WTC11 (cell line): ENCODE measurements at regions not wholly inside any gene's neighbourhood (a gene's known extent, or its start where the extent isn't known, plus 50 kb on each side); places are given as distances from the start of the nearest gene placed in this dataset.
"Not testable (repeated sequence)": the region's sequence is repeated elsewhere in the genome, so short reads cannot be mapped to it uniquely, and the experiment has no call there.

Source experiments
- ATAC-seq: fragments of 200-7000 bp; cut with Tn5 transposase; 2 replicates; pipeline ENCODE4 v1.10.0; 2021; ENCODE audit warnings: mild to moderate bottlenecking, moderate library complexity
- CTCF ChIA-PET: fragments of 300-600 bp; sonication (Branson Sonifier 250); formaldehyde crosslinking; loops from one replicate; lab custom pipeline; 2021; ENCODE audit warnings: antibody characterized with exemption; lab: Charles Lee
- POLR2A ChIA-PET: fragments of 350-600 bp; sonication (Branson Sonifier 250); formaldehyde crosslinking; loops from one replicate; lab custom pipeline; 2021; ENCODE audit warnings: antibody characterized with exemption; lab: Charles Lee
- DNase-seq: peaks from one replicate; pipeline ENCODE4 v3.0.0; 2021; ENCODE audit warnings: low spot score
- H3K27ac Mint-ChIP-seq: 2 replicates; pipeline ENCODE4 v1.8.0; 2021; ENCODE audit warnings: mixed read lengths
- H3K27me3 Mint-ChIP-seq: 2 replicates; pipeline ENCODE4 v1.8.0; 2021; ENCODE audit warnings: low read depth, mild to moderate bottlenecking, moderate library complexity, mixed read lengths
- H3K36me3 Mint-ChIP-seq: 2 replicates; pipeline ENCODE4 v1.8.0; 2021; ENCODE audit warnings: mixed read lengths
- H3K4me1 Mint-ChIP-seq: 2 replicates; pipeline ENCODE4 v1.8.0; 2022; ENCODE audit warnings: mixed read lengths
- H3K4me3 Mint-ChIP-seq: 2 replicates; pipeline ENCODE4 v1.8.0; 2021; ENCODE audit warnings: mild to moderate bottlenecking, moderate library complexity, mixed read lengths
- H3K9me3 Mint-ChIP-seq: 2 replicates; pipeline ENCODE4 v1.8.0; 2021; ENCODE audit warnings: mixed read lengths
- ATF1 ChIP-seq: sonication (generic); formaldehyde crosslinking; IDR thresholded peaks from 2 replicates; pipeline ENCODE4 v1.8.1; 2023; ENCODE audit warnings: mild to moderate bottlenecking, moderate library complexity, missing genetic modification reagents
- CBFB ChIP-seq: sonication (generic); formaldehyde crosslinking; IDR thresholded peaks from 2 replicates; pipeline ENCODE4 v1.8.1; 2022; ENCODE audit warnings: mild to moderate bottlenecking, low read depth, missing genetic modification reagents
- ESRRA ChIP-seq: sonication (generic); formaldehyde crosslinking; IDR thresholded peaks from 2 replicates; pipeline ENCODE4 v1.8.1; 2022; ENCODE audit warnings: mild to moderate bottlenecking, missing genetic modification reagents, borderline replicate concordance
- FOXK1 ChIP-seq: sonication (generic); formaldehyde crosslinking; IDR thresholded peaks from 2 replicates; pipeline ENCODE4 v1.8.0; 2022; ENCODE audit warnings: mild to moderate bottlenecking, moderate library complexity, missing genetic modification reagents
- GTF2I ChIP-seq: fragments of 250-450 bp; sonication (Bioruptor Pico); conservative IDR thresholded peaks from 2 replicates; pipeline ENCODE4 v1.4.0; 2021; ENCODE audit warnings: mild to moderate bottlenecking
- IRF2 ChIP-seq: sonication (generic); formaldehyde crosslinking; IDR thresholded peaks from 2 replicates; pipeline ENCODE4 v1.8.0; 2022; ENCODE audit warnings: low read depth, missing genetic modification reagents, borderline replicate concordance
- MXD4 ChIP-seq: fragments of 250-450 bp; sonication (Bioruptor Pico); IDR thresholded peaks from 2 replicates; pipeline ENCODE4 v1.8.0; 2021; ENCODE audit warnings: mild to moderate bottlenecking, moderate library complexity, borderline replicate concordance
- NFATC4 ChIP-seq: fragments of 250-450 bp; sonication (Bioruptor Pico); IDR thresholded peaks from 2 replicates; pipeline ENCODE4 v1.9.0; 2021; ENCODE audit warnings: mild to moderate bottlenecking
- NR3C1 ChIP-seq: sonication (generic); formaldehyde crosslinking; conservative IDR thresholded peaks from 2 replicates; pipeline ENCODE4 v1.8.1; 2023; ENCODE audit warnings: low read depth, mild to moderate bottlenecking, missing genetic modification reagents
- OVOL2 ChIP-seq: fragments of 250-450 bp; sonication (Bioruptor Pico); IDR thresholded peaks from 2 replicates; pipeline ENCODE4 v1.9.0; 2021; ENCODE audit warnings: mild to moderate bottlenecking, borderline replicate concordance
- PRRX2 ChIP-seq: fragments of 250-450 bp; sonication (Bioruptor Pico); IDR thresholded peaks from 2 replicates; pipeline ENCODE4 v1.8.0; 2021; ENCODE audit warnings: mild to moderate bottlenecking
- SMAD4 ChIP-seq: sonication (generic); formaldehyde crosslinking; IDR thresholded peaks from 2 replicates; pipeline ENCODE4 v1.8.0; 2022; ENCODE audit warnings: mild to moderate bottlenecking, missing genetic modification reagents
- TEAD4 ChIP-seq: sonication (generic); formaldehyde crosslinking; IDR thresholded peaks from 2 replicates; pipeline ENCODE4 v1.8.0; 2022; ENCODE audit warnings: mild to moderate bottlenecking, missing genetic modification reagents
- ZNF232 ChIP-seq: sonication (generic); formaldehyde crosslinking; IDR thresholded peaks from 2 replicates; pipeline ENCODE4 v1.8.0; 2022; ENCODE audit warnings: mild to moderate bottlenecking, missing genetic modification reagents
- TF ChIP-seq, protein P1 (sequence below): sonication (generic); formaldehyde crosslinking; IDR thresholded peaks from 2 replicates; pipeline ENCODE4 v1.8.1; 2023; ENCODE audit warnings: mild to moderate bottlenecking, missing genetic modification reagents
- TF ChIP-seq, protein P2 (sequence below): sonication (generic); formaldehyde crosslinking; IDR thresholded peaks from 2 replicates; pipeline ENCODE4 v1.8.0; 2022; ENCODE audit warnings: mild to moderate bottlenecking, missing genetic modification reagents
- TF ChIP-seq, protein P3 (sequence below): sonication (generic); formaldehyde crosslinking; IDR thresholded peaks from 2 replicates; pipeline ENCODE4 v1.8.1; 2023; ENCODE audit warnings: mild to moderate bottlenecking, missing genetic modification reagents
- TF ChIP-seq, protein P4 (sequence below): sonication (generic); formaldehyde crosslinking; IDR thresholded peaks from 2 replicates; pipeline ENCODE4 v1.8.0; 2023; ENCODE audit warnings: mild to moderate bottlenecking, missing genetic modification reagents
- TF ChIP-seq, protein P5 (sequence below): fragments of 250-450 bp; sonication (Bioruptor Pico); IDR thresholded peaks from 2 replicates; pipeline ENCODE4 v1.9.0; 2021; ENCODE audit warnings: moderate library complexity, mild to moderate bottlenecking, inconsistent platforms, borderline replicate concordance
- TF ChIP-seq, protein P6 (sequence below): sonication (generic); formaldehyde crosslinking; IDR thresholded peaks from 2 replicates; pipeline ENCODE4 v1.8.1; 2022; ENCODE audit warnings: mild to moderate bottlenecking, moderate library complexity, missing genetic modification reagents

DNA sequence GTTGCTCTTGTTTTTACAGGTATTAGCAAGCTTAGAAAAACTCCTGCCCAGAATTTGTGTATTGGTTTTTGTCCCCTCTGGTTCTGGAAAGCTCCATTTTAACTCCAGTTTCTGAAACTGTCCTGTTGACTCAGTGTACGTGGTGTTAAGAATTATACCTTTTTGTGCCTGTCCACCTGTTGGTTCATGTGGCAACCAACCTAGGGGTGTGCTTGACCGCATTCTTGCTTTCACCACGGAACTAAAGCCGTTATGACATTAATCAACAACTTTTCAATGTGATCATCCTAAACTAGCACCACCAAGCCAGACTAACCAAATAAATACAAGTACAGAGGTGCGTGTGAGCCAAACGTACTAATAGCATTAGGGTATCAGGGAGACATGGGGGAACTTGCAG, 56.0 kb upstream of the PTH start (continued):
- TF ChIP-seq SMAD4 (CRISPR knock-in tag) (no peak), IRF2 (CRISPR knock-in tag) (no peak)

DNA sequence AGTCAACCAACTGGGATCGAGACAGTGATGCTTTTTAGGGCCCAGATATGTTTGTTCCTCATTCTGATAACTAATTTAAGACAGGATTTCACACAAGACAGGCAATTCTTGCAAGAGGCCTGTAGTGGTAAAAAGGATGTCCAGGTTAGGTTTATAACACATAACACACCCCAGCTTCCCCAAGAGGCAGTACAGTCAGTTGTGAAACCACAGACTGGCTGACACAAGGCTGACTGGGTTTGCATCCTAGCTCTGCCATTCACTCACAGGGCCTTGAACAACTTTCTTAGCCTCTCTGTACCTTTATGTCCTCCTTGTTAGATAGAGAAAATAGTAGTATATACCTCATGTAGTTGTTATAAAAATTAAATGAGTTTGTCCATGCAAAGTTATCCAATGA, 55.0 kb upstream of the PTH start:
- ATAC-seq (no peak), DNase-seq (no peak)
- Mint-ChIP-seq H3K36me3 (peaks cover 26% of the 10 kb centered on the region), H3K4me3 (no peak overlapping the region), H3K4me1 (no peaks in the 10 kb centered on the region), H3K27ac (no peak overlapping the region), H3K9me3 (peaks cover 51% of the 10 kb centered on the region), H3K27me3 (peaks cover 4% of the 10 kb centered on the region; the same call in 1 of the 2 replicates)
- ChIA-PET CTCF (no interaction called here), POLR2A (no interaction called here)
- TF ChIP-seq CBFB (CRISPR knock-in tag) (no peak), MXD4 (no peak), ESRRA (CRISPR knock-in tag) (no peak), GTF2I (no peak), FOXK1 (CRISPR knock-in tag) (no peak), NFATC4 (no peak), SMAD4 (CRISPR knock-in tag) (no peak), ATF1 (CRISPR knock-in tag) (no peak), NR3C1 (no peak), PRRX2 (CRISPR knock-in tag) (no peak), TEAD4 (CRISPR knock-in tag) (no peak), OVOL2 (CRISPR knock-in tag) (no peak), ZNF232 (CRISPR knock-in tag) (no peak)
- TF ChIP-seq, protein P1, sequence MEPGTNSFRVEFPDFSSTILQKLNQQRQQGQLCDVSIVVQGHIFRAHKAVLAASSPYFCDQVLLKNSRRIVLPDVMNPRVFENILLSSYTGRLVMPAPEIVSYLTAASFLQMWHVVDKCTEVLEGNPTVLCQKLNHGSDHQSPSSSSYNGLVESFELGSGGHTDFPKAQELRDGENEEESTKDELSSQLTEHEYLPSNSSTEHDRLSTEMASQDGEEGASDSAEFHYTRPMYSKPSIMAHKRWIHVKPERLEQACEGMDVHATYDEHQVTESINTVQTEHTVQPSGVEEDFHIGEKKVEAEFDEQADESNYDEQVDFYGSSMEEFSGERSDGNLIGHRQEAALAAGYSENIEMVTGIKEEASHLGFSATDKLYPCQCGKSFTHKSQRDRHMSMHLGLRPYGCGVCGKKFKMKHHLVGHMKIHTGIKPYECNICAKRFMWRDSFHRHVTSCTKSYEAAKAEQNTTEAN (CRISPR knock-in tag), result no peak
- TF ChIP-seq, protein P2, sequence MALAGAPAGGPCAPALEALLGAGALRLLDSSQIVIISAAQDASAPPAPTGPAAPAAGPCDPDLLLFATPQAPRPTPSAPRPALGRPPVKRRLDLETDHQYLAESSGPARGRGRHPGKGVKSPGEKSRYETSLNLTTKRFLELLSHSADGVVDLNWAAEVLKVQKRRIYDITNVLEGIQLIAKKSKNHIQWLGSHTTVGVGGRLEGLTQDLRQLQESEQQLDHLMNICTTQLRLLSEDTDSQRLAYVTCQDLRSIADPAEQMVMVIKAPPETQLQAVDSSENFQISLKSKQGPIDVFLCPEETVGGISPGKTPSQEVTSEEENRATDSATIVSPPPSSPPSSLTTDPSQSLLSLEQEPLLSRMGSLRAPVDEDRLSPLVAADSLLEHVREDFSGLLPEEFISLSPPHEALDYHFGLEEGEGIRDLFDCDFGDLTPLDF (CRISPR knock-in tag), result no peak
- TF ChIP-seq, protein P3, sequence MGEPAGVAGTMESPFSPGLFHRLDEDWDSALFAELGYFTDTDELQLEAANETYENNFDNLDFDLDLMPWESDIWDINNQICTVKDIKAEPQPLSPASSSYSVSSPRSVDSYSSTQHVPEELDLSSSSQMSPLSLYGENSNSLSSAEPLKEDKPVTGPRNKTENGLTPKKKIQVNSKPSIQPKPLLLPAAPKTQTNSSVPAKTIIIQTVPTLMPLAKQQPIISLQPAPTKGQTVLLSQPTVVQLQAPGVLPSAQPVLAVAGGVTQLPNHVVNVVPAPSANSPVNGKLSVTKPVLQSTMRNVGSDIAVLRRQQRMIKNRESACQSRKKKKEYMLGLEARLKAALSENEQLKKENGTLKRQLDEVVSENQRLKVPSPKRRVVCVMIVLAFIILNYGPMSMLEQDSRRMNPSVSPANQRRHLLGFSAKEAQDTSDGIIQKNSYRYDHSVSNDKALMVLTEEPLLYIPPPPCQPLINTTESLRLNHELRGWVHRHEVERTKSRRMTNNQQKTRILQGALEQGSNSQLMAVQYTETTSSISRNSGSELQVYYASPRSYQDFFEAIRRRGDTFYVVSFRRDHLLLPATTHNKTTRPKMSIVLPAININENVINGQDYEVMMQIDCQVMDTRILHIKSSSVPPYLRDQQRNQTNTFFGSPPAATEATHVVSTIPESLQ (CRISPR knock-in tag), result no peak
- TF ChIP-seq, protein P4, sequence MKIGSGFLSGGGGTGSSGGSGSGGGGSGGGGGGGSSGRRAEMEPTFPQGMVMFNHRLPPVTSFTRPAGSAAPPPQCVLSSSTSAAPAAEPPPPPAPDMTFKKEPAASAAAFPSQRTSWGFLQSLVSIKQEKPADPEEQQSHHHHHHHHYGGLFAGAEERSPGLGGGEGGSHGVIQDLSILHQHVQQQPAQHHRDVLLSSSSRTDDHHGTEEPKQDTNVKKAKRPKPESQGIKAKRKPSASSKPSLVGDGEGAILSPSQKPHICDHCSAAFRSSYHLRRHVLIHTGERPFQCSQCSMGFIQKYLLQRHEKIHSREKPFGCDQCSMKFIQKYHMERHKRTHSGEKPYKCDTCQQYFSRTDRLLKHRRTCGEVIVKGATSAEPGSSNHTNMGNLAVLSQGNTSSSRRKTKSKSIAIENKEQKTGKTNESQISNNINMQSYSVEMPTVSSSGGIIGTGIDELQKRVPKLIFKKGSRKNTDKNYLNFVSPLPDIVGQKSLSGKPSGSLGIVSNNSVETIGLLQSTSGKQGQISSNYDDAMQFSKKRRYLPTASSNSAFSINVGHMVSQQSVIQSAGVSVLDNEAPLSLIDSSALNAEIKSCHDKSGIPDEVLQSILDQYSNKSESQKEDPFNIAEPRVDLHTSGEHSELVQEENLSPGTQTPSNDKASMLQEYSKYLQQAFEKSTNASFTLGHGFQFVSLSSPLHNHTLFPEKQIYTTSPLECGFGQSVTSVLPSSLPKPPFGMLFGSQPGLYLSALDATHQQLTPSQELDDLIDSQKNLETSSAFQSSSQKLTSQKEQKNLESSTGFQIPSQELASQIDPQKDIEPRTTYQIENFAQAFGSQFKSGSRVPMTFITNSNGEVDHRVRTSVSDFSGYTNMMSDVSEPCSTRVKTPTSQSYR, result no peak
- TF ChIP-seq, protein P5, sequence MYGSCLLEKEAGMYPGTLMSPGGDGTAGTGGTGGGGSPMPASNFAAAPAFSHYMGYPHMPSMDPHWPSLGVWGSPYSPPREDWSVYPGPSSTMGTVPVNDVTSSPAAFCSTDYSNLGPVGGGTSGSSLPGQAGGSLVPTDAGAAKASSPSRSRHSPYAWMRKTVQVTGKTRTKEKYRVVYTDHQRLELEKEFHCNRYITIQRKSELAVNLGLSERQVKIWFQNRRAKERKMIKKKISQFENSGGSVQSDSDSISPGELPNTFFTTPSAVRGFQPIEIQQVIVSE (CRISPR knock-in tag), result no peak
- TF ChIP-seq, protein P6, sequence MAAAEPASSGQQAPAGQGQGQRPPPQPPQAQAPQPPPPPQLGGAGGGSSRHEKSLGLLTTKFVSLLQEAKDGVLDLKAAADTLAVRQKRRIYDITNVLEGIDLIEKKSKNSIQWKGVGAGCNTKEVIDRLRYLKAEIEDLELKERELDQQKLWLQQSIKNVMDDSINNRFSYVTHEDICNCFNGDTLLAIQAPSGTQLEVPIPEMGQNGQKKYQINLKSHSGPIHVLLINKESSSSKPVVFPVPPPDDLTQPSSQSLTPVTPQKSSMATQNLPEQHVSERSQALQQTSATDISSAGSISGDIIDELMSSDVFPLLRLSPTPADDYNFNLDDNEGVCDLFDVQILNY (CRISPR knock-in tag), result no peak

DNA sequence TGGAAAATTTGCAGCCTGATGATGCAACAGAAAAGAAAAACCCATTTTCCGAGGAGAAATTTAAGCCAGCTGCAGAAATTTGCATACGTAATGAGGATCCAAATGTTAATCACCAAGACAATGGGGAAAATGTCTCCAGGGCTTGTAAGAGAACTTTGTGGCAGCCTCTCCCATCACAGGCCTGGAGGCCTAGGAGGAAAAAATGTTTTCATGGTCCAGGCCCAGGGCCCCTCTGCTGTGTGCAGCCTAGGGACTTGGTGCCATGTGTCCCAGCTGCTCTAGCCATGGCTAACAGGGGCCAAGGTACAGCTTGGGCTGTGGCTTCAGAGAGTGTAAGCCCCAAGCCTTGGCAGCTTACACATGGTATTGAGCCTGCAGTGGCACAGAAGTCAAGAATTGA, 50.3 kb upstream of the PTH start:
- CTCF ChIA-PET, H3K27ac Mint-ChIP-seq, H3K4me1 Mint-ChIP-seq, ATAC-seq, H3K4me3 Mint-ChIP-seq, POLR2A ChIA-PET, DNase-seq, H3K27me3 Mint-ChIP-seq: not testable (repeated sequence)
- Mint-ChIP-seq H3K36me3 (peaks cover 48% of the 10 kb centered on the region), H3K9me3 (peaks cover 64% of the 10 kb centered on the region)
